AG09309 (cell line): ENCODE measurements at regions not wholly inside any gene's neighbourhood (a gene's known extent, or its start where the extent isn't known, plus 50 kb on each side); places are given as distances from the start of the nearest gene placed in this dataset.

Experiments
- DNase-seq: peaks from one replicate; pipeline ENCODE4 v3.0.0-alpha.2; 2010; ENCODE audit warnings: low read depth
- H3K4me3 ChIP-seq: 2 replicates; pipeline ENCODE4 v1.5.1; 2011; ENCODE audit warnings: mild to moderate bottlenecking, low read depth, low read length, moderate library complexity; ENCODE audit not compliant: control insufficient read depth
- TF ChIP-seq, protein P1 (sequence below): IDR thresholded peaks from 2 replicates; pipeline ENCODE4 v1.5.1; 2011; ENCODE audit warnings: mild to moderate bottlenecking, low read depth, low read length, inconsistent platforms; ENCODE audit not compliant: insufficient read depth, control insufficient read depth; ENCODE audit errors: missing control alignments

DNA sequence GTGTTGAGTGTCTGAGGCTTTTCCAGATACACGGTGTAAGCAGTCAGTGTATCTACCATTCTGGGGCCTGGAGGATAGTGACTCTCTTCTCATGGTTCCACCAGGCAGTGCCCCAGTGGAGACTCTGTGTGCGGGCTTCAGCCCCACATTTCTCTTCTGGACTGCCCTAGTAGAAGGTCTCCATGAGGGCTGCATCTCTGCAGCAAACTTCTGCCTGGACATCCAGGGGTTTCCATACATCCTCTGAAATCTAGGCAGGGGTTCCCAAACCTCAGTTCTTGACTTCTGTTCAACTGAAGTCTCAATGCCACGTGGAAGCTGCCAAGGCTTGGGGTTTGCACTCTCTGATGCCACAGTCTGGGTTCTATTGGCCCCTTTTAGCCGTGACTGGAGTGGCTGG, 256.6 kb upstream of the ITGA1 start:
- TF ChIP-seq, protein P1, sequence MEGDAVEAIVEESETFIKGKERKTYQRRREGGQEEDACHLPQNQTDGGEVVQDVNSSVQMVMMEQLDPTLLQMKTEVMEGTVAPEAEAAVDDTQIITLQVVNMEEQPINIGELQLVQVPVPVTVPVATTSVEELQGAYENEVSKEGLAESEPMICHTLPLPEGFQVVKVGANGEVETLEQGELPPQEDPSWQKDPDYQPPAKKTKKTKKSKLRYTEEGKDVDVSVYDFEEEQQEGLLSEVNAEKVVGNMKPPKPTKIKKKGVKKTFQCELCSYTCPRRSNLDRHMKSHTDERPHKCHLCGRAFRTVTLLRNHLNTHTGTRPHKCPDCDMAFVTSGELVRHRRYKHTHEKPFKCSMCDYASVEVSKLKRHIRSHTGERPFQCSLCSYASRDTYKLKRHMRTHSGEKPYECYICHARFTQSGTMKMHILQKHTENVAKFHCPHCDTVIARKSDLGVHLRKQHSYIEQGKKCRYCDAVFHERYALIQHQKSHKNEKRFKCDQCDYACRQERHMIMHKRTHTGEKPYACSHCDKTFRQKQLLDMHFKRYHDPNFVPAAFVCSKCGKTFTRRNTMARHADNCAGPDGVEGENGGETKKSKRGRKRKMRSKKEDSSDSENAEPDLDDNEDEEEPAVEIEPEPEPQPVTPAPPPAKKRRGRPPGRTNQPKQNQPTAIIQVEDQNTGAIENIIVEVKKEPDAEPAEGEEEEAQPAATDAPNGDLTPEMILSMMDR: no peak
- no peak for DNase-seq
- no peak overlapping the region for H3K4me3 ChIP-seq

DNA sequence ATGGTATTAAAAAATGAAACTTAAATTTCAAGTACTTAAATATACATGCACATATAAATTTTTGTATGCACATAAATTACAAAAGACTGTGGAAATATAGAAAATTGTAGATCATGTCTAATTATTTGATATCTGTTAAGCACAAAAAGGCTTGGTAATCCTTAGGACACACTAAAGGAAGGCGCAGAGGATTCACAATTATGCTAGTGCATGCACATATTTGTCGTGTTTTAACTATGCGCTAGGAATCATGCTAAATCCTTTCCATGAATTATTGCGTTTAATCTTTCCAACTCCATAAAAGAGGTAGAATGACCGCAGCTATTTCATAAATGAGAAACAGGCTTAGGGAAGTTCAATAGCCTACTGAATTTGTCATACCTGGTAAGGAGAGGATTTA, 244.1 kb upstream of the ITGA1 start:
- no peak overlapping the region for H3K4me3 ChIP-seq
- TF ChIP-seq, protein P1: no peak
- no peak for DNase-seq

DNA sequence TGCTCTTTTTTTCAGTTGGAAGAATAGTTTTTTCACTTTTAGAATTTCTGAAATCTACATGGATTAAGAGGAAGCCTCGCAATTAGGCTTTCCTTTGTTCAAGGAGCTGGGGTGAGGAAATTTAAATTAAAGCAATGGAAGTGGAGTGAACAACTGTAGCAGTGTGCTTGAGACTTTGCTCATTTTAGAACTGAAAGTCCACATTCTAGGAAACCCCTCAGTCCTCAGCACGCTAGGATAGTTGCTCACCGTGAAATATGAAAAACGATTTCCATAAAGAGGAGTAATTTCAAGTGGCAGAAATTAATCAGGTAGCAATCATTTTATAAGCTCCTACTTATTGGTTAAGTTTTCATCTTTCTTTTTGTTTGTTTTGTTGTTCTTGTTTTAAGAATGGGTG, 243.0 kb upstream of the ITGA1 start:
- TF ChIP-seq, protein P1: no peak
- H3K4me3 ChIP-seq: no peak overlapping the region
- DNase-seq: no peak

DNA sequence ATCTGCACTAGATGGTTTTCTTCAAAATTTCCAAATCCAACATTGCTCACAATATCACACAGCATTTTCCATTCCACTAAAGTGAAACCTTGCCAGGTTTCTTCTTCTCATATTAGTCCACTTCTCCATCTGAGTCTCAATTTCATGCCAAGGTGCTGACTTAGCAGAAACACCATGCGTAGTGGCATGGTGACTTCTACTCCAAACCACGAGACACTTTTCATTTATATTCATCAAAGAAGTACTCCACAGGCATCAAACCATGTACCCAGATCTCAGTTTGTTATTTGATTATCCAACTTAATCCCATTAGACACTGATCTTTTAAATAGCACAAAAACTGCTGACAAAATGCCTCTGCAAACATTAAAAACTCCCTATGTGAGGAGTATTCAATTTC, 233.4 kb upstream of the ITGA1 start:
- TF ChIP-seq, protein P1: no peak
- H3K4me3 ChIP-seq: no peak overlapping the region
- no peak for DNase-seq

DNA sequence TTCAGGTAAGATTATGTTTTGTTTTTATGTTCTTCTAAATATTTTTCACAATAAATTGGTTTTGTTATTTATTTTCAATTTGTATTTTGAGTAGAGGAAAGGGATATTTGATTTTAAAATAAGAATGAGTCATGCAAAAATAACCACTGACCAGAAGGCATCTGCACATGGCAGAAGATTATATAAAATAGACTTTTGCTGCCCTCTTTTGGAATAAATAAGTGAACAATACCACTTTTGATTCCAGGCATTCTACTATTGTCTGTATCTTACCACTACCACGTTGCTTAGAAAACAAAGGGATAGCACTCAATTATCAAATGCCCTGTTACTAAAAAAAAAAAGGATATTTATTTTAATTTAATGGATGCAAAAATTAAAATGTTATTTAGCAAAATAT, 227.3 kb upstream of the ITGA1 start:
- no peak overlapping the region for H3K4me3 ChIP-seq
- DNase-seq: no peak
- TF ChIP-seq, protein P1: no peak

DNA sequence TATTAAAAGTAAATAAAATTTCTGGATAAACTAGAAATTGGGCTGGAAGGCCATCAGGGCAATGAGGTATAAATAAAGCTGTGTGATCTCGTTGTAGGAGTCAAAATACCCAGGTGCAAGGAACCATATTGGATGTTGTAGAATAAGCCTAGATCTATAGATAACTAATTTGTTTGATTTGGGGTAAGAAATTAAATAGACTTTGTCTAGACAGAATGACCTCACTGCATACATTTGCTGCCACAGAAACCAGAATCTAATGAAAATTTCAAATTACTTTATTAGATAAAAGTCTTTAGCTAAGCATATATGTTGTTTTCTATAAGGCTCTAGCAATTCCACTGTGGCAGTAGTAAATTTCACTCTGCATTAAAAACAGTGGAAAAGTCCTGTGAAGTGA, 225.2 kb upstream of the ITGA1 start:
- DNase-seq: no peak
- TF ChIP-seq, protein P1: no peak
- no peak overlapping the region for H3K4me3 ChIP-seq

DNA sequence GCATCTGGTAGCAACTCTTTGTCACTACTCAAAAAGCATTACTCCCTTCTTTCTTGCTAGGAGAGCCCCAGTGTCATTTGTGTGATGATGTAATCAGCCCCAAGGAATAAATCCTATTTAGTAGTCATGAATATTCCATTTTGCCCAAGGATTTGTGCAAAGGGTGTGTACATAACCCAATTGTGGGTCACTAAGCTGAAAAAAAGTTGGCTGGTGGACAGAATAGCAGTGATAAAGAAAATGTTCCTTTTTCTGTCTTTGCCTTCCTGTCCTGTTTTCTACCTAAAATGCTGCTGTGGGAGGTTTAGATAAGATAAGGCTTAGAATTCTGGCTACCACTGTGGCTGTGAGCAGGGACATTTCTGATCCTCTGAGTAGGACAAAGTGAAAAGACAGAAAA, 223.1 kb upstream of the ITGA1 start:
- TF ChIP-seq, protein P1: no peak
- DNase-seq: no peak
- no peak overlapping the region for H3K4me3 ChIP-seq
